Bronchial epithelial cell (primary cell): ENCODE measurements at regions not wholly inside any gene's neighbourhood (a gene's known extent, or its start where the extent isn't known, plus 50 kb on each side); places are given as distances from the start of the nearest gene placed in this dataset.

Source experiments
- DNase-seq: peaks from one replicate; pipeline ENCODE4 v3.0.0-alpha.2; 2010; ENCODE audit warnings: low read depth
- FAIRE-seq: peaks from 2 replicates; lab custom pipeline; 2011; peaks lifted over from hg19 to GRCh38; lab: Jason Lieb, UNC
- H3K27me3 ChIP-seq: 2 replicates; pipeline ENCODE4 v1.5.1; 2011; ENCODE audit warnings: low read length; ENCODE audit not compliant: control insufficient read depth, insufficient read depth
- H3K36me3 ChIP-seq: 2 replicates; pipeline ENCODE4 v1.5.1; 2011; ENCODE audit warnings: low read length; ENCODE audit not compliant: control insufficient read depth, insufficient read depth
- H3K4me3 ChIP-seq: 2 replicates; pipeline ENCODE4 v1.5.1; 2011; ENCODE audit warnings: mild to moderate bottlenecking, low read depth, low read length, control low read depth
- TF ChIP-seq, protein P1 (sequence below): IDR thresholded peaks from 2 replicates; pipeline ENCODE4 v1.5.1; 2011; ENCODE audit warnings: mild to moderate bottlenecking, moderate library complexity, low read length, control low read depth, inconsistent platforms; ENCODE audit not compliant: insufficient read depth, severe bottlenecking

DNA sequence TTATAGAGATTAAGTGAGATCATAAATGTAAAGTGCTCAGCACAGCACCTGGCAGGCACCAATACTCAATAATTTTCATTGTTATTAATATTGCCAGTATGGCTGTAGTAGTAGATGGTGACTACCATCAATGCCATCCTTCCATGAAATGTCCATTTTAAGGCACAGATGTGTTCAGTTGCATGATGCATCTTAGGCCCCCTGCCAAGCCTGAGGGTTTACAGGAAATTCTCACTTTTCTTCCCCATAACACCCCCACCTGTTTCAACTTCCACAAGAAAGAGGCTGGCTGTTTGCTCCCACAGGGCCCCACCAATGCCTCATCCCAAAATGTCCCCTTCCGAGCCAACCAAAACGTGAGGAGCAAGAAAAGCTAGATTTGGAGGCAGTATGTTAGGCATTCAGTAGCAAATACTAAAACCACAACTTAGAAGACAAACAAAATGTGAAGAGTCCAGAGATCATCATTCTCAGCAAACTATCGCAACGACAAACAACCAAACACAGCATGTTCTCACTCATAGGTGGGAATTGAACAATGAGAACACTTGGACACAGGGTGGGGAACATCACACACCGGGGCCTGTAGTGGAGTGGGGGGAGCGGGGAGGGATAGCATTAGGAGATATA, 110.6 kb upstream of the NHSL1 start:
- DNase-seq: no peak
- Histone ChIP-seq H3K36me3 (no peaks in the 10 kb centered on the region), H3K4me3 (no peak overlapping the region), H3K27me3 (no peaks in the 10 kb centered on the region)
- TF ChIP-seq, protein P1, sequence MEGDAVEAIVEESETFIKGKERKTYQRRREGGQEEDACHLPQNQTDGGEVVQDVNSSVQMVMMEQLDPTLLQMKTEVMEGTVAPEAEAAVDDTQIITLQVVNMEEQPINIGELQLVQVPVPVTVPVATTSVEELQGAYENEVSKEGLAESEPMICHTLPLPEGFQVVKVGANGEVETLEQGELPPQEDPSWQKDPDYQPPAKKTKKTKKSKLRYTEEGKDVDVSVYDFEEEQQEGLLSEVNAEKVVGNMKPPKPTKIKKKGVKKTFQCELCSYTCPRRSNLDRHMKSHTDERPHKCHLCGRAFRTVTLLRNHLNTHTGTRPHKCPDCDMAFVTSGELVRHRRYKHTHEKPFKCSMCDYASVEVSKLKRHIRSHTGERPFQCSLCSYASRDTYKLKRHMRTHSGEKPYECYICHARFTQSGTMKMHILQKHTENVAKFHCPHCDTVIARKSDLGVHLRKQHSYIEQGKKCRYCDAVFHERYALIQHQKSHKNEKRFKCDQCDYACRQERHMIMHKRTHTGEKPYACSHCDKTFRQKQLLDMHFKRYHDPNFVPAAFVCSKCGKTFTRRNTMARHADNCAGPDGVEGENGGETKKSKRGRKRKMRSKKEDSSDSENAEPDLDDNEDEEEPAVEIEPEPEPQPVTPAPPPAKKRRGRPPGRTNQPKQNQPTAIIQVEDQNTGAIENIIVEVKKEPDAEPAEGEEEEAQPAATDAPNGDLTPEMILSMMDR: no peak
- FAIRE-seq: no peak

DNA sequence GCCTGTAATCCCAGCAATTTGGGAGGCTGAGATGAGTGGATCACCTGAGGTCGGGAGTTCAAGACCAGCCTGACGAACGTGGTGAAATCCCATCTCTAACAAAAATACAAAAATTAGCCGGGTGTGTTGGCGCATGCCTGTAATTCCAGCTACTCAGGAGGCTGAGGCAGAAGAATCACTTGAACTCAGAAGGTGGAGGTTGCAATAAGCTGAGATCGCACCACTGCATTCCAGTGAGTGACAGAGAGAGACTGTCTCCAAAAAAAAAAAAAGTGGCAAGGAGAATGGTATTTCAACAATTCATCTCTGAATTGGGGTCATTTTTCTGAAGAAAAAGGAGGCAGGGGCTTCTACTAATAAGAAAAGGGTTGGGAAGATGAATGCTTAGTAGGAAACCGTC, 111.5 kb upstream of the NHSL1 start:
- Histone ChIP-seq H3K4me3 (no peak overlapping the region), H3K36me3 (no peaks in the 10 kb centered on the region), H3K27me3 (no peaks in the 10 kb centered on the region)
- FAIRE-seq (no peak), DNase-seq (no peak)
- TF ChIP-seq, protein P1: no peak

DNA sequence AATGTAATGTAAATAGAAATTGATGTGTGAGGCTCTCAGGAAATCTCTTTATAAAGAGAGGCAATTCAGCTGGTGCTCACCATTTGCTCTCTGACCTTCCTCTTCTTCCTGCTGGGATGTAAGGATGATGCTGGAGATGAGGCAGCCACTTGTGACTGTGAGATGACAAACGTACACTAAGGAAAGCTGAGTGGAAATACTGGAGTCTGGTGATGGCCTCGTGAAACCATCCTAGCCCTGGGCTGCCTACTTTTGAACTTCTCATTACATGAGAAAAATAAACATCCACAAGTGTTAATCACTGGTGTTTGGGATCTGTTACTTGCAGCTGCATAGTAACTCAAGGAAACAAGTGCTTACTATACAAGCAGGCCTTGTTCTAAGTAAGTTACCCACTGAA, 114.9 kb upstream of the NHSL1 start:
- no peak overlapping the region for H3K4me3 ChIP-seq
- H3K27me3 ChIP-seq: no peaks in the 10 kb centered on the region
- FAIRE-seq (peak; percentile 18), DNase-seq (no peak)
- H3K36me3 ChIP-seq: no peaks in the 10 kb centered on the region
- TF ChIP-seq, protein P1: no peak

DNA sequence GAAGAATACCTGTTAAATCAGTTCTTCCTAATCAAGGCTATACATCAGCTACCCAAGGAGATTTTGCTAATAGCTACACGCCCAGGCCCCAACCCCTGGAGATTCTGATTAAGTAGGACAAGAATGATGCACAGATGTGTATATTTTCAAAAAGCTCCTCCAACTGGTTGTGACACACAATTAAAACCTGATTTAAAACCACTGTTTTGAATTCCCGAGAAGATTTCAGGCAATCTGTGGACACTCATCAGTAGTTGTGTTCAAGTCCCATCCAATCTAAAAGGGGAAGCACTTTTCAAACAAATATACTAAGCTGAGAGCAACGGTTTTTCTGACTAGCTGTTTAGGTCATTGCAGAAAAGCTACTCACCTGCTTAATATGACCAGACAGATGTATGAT, 118.9 kb upstream of the NHSL1 start:
- H3K27me3 ChIP-seq: no peaks in the 10 kb centered on the region
- DNase-seq: no peak

DNA sequence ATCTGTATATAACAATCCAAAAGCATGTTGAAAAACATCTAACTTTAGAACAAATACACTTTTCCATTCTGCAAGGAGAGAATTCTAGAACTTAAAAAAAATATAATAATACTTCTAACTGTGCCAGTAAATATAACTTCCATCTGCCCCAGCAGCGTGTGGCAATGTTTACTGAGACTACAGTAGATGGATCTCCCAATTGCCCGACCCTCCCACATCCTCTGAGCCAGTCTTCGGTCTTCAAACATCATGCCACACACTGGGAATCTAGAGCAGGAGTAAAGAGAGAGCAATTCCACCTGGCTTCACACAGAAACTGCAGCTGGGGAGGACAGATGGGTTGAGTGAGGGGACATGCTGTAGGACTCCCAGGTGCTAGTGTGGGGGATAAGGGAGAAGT, 121.3 kb upstream of the NHSL1 start:
- DNase-seq: no peak
- FAIRE-seq: no peak
- Histone ChIP-seq H3K27me3 (no peaks in the 10 kb centered on the region), H3K4me3 (no peak overlapping the region), H3K36me3 (peaks cover 2% of the 10 kb centered on the region)
- TF ChIP-seq, protein P1: no peak

More for the DNA sequence above, 118.9 kb upstream of the NHSL1 start:
- H3K36me3 ChIP-seq: peaks cover 2% of the 10 kb centered on the region
- TF ChIP-seq, protein P1: no peak
- no peak for FAIRE-seq
- H3K4me3 ChIP-seq: no peak overlapping the region

DNA sequence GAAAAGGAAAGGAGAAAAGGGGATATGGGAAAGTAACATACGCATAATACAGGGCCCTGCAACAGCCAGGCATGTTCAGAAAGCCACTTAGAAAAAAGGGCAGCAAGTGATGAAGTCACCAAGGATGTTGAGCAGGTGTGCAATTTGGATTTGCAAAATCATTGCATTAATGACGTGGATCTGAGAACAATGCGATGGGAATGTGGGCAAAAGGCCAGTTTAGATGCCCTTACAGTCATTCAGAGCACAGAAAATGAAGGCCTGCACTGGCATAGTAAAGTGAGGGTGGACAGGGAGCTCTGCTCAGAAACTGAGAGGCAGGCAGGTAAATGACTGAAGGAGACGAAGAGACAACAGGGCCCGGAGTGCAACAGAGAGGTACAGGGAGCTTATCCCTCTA, 123.7 kb upstream of the NHSL1 start:
- TF ChIP-seq, protein P1: no peak
- Histone ChIP-seq H3K4me3 (no peak overlapping the region), H3K27me3 (no peaks in the 10 kb centered on the region), H3K36me3 (peaks cover 2% of the 10 kb centered on the region)
- peak; percentile 23 for FAIRE-seq
- DNase-seq: peak; percentile 73
